Adrenal gland (tissue), 9 donors: ENCODE measurements at regions not wholly inside any gene's neighbourhood (a gene's known extent, or its start where the extent isn't known, plus 50 kb on each side); places are given as distances from the start of the nearest gene placed in this dataset.

Source experiments
- DNase-seq, 7 donors: peaks; one replicate each; pipeline ENCODE4 v3.0.0-alpha.2; 2019 to 2020
- H3K27ac ChIP-seq, 5 donors: fragments of 200-600 bp; sonication (generic) in 4 of 5; 1 replicate in 3 of 5; 2 replicates in 2 of 5; pipeline versions ENCODE4 v1.5.1 to v1.8.0; 2016 to 2020; ENCODE audit warnings: mild to moderate bottlenecking in 1 of 5
- H3K27me3 ChIP-seq: fragments of 200-600 bp; 2 replicates; pipeline ENCODE4 v1.8.0; 2021
- H3K36me3 ChIP-seq, 2 donors: fragments of 200-600 bp; replicated peaks in 1 of 2; 1 replicate in 1 of 2; 2 replicates in 1 of 2; pipeline versions ENCODE4 v1.5.1 to v1.8.0; 2018 to 2022
- H3K4me1 ChIP-seq, 2 donors: fragments of 200-600 bp; replicated peaks in 1 of 2; 1 replicate in 1 of 2; 2 replicates in 1 of 2; pipeline versions ENCODE4 v1.5.1 to v1.8.0; 2018 to 2021
- H3K4me3 ChIP-seq, 4 donors: fragments of 200-600 bp; sonication (generic) in 3 of 4; one replicate each; pipeline ENCODE4 v1.5.1; 2016 to 2018
- H3K9me3 ChIP-seq, 3 donors: fragments of 200-600 bp; sonication (generic) in 1 of 3; replicated peaks in 1 of 3; 1 replicate in 2 of 3; 2 replicates in 1 of 3; pipeline versions ENCODE4 v1.5.1 to v1.8.0; 2016 to 2021
- CTCF ChIP-seq, 6 experiments: fragments of 450-650 bp in 4 of 6; fragments of 200-600 bp in 2 of 6; sonication (generic) in 1 of 6; IDR thresholded peaks; 1 replicate in 5 of 6; 2 replicates in 1 of 6; pipeline versions ENCODE4 v1.5.1 to v1.8.0; 2016 to 2021; ENCODE audit warnings: antibody characterized with exemption in 6 of 6, mild to moderate bottlenecking in 2 of 6, moderate library complexity in 1 of 6
- POLR2A ChIP-seq, 2 donors: fragments of 450-650 bp; IDR thresholded peaks; one replicate each; pipeline ENCODE4 v1.6.1; 2017; ENCODE audit warnings: antibody characterized with exemption in 2 of 2, mild to moderate bottlenecking in 2 of 2, moderate library complexity in 1 of 2
- WGBS, 4 donors: extraction: QIAGEN DNeasy Blood & Tissue Kit in 2 of 4; methylation state at CpG; one replicate each; pipeline versions ENCODE4 v1.1.5 to v1.1.7; 2013 to 2017; 5-methylcytosine and 5-hydroxymethylcytosine counted together
- intact Hi-C, 2 donors: fragments of 100-400 bp; cut with DNase I; formaldehyde crosslinking; loops; one replicate each; pipeline versions ENCODE4 v1.14.1 to v1.15.0; 2022 to 2023
- donor health status: healthy with polysubstance abuse.
- donor health status: Bipolar disorder and iron deficiency.
- donor health status: DM: yes; HTN: yes; CAD: no.
- donor health status: DM: no; HTN: no; CAD: no.
- donor health status: DM: no; HTN: no; CAD: no.

GRCh38 chr16:86758932-86759331, 180.6 kb downstream of the FOXL1 start:
- H3K9me3 ChIP-seq, result no peaks in the 10 kb centered on the region
- intact Hi-C loops, result no loop called here
- no peak for DNase-seq
- H3K27me3 ChIP-seq, result peaks cover 19% of the 10 kb centered on the region
- no peak for TF ChIP-seq POLR2A (IDR thresholded peaks at IDR 0.05)
- no peak for TF ChIP-seq CTCF (IDR thresholded peaks at IDR 0.05)
- H3K36me3 ChIP-seq, result no peaks in the 10 kb centered on the region
- no peak overlapping the region for H3K27ac ChIP-seq
- no peaks in the 10 kb centered on the region for H3K4me1 ChIP-seq
- 55 to 71% (median 66%) methylated on average over 8 of the region's 8 CpGs for WGBS, 4 donors
- H3K4me3 ChIP-seq, result no peak overlapping the region

DNA sequence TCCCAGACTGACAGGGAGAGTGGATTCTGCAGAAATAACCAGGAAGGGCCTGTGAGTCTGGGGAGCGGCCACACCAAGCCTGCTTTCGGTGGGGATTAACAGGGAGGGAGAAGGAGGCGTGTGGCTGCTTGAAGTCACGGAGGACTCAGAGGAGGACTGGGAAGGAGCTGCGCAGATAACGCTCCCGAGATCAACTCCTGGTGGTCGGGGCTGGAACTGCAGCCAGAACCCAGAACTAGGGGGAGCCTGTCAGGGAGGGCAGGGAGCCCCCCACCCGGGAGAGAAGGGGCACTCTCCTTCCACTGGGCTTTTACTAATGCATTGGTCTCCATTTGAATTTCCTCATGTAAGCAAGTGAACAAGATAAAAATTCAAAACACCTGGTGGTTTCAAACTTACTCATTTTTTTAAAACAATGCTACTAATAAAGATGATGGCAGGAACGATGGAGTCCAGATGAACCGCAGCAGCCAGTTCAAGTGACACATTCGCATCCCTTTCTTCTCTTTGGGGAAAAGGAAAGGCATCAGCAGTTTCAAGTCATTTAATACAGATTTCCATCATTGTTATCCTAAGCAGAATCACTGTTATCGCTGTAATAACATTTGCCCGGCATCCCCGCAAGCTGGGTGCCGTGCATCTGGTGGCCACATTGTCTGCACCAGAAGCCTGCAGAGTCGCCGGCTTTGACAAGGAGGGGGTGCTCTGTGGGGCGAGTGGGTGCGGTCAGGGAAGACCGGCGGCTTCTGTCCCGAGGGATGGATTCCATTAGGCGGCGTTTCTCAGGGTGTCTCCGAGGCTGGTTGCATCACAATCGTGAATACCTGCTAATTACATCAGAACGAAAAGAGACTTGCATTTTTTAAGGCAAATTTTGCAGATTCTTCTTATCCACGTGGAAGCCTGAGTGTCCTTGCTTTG, 183.0 kb downstream of the FOXL1 start:
- DNase-seq, result peak; percentile 22 to 62 (median 38)
- no peak overlapping the region for H3K27ac ChIP-seq
- H3K9me3 ChIP-seq, result no peaks in the 10 kb centered on the region
- H3K36me3 ChIP-seq, result no peaks in the 10 kb centered on the region
- TF ChIP-seq CTCF (IDR thresholded peaks at IDR 0.05) (peak; percentile 38 to 70 (median 56)), POLR2A (IDR thresholded peaks at IDR 0.05) (no peak)
- intact Hi-C loops, result no loop called here
- H3K4me1 ChIP-seq, result no peaks in the 10 kb centered on the region
- H3K4me3 ChIP-seq, result no peak overlapping the region
- H3K27me3 ChIP-seq, result peaks cover 19% of the 10 kb centered on the region
- WGBS, 4 donors, result 9 to 21% (median 14%) methylated on average over 22 to 29 of the region's 29 CpGs

- Histone ChIP-seq H3K4me3 (no peak overlapping the region), H3K9me3 (no peaks in the 10 kb centered on the region), H3K4me1 (no peaks in the 10 kb centered on the region), H3K36me3 (no peaks in the 10 kb centered on the region), H3K27me3 (peaks cover 19% of the 10 kb centered on the region), H3K27ac (no peak overlapping the region)
- WGBS, 4 donors, result 37 to 39% (median 38%) methylated on average over 9 of the region's 9 CpGs
- intact Hi-C loops, result no loop called here
- no peak for DNase-seq
- no peak for TF ChIP-seq CTCF (IDR thresholded peaks at IDR 0.05)
- no peak for TF ChIP-seq POLR2A (IDR thresholded peaks at IDR 0.05)
Measured at GRCh38 chr16:86762095-86762494, 183.7 kb downstream of the FOXL1 start.

- TF ChIP-seq POLR2A (IDR thresholded peaks at IDR 0.05) (no peak), CTCF (IDR thresholded peaks at IDR 0.05) (no peak)
- DNase-seq, result no peak
- H3K27me3 ChIP-seq, result peaks cover 26% of the 10 kb centered on the region
- no peaks in the 10 kb centered on the region for H3K36me3 ChIP-seq
- H3K27ac ChIP-seq, result no peak overlapping the region
- intact Hi-C loops, result no loop called here
- no peak overlapping the region for H3K4me3 ChIP-seq
- no peaks in the 10 kb centered on the region for H3K9me3 ChIP-seq
- H3K4me1 ChIP-seq, result no peaks in the 10 kb centered on the region
- WGBS, 4 donors, result 75 to 85% (median 81%) methylated on average over 12 of the region's 12 CpGs
Measured at GRCh38 chr16:86763819-86764218, 185.5 kb downstream of the FOXL1 start.
